GM12873 (cell line): ENCODE measurements at regions not wholly inside any gene's neighbourhood (a gene's known extent, or its start where the extent isn't known, plus 50 kb on each side); places are given as distances from the start of the nearest gene placed in this dataset.

Experiments used
- CTCF ChIP-seq: IDR thresholded peaks from 2 replicates; pipeline ENCODE4 v1.5.1; 2012; ENCODE audit warnings: low read depth, mild to moderate bottlenecking, moderate library complexity, low read length, control low read depth; ENCODE audit not compliant: insufficient read depth; ENCODE audit errors: missing control alignments

DNA sequence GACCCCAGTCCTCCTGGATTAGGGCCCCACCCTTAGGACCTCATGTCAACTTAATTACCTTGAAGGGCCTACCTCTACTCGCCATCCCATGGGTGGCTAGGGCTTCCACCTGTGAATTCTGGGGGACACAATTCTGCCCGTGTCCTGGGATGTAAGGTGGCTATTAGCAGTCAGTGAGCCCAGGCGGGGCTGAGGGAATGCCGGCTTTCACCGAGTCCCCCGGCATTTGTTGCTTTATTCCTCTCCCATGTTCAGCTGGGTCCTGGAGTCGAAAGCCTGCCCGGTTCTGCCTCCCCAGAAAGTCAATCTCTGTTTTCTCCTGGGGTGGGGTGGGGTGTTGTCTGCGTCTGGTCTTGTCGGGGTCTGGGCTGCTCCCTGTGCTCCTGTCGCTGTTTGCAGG lies 125.6 kb downstream of the GLRX3 start:
- no peak for TF ChIP-seq CTCF

DNA sequence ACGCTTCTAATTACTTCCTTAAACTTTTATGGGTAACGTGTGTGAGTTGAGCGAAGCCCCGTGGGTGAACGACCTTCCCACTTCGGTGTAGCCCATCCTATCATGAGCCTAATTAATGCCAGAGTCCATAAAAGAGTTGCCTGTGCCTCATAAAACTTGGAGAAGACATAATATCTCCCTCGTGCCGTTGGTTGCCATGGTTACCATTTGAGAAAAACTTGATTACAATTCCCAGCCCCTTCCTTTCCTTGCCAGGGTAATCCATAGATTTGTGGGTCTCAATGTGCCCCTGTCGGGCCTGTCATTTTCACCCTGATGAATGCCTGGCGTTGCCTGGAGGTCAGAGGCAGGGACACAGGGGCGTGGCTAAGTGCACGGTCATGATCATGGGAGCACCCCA lies 127.1 kb downstream of the GLRX3 start:
- TF ChIP-seq CTCF, result no peak

- no peak for TF ChIP-seq CTCF
These were observed 129.4 kb downstream of the GLRX3 start for GRCh38 chr10:130265542-130265941.

- no peak for TF ChIP-seq CTCF
These were observed 146.5 kb downstream of the GLRX3 start for GRCh38 chr10:130282492-130283218.

- no peak for TF ChIP-seq CTCF
These were observed 147.0 kb downstream of the GLRX3 start for GRCh38 chr10:130283219-130283545.

DNA sequence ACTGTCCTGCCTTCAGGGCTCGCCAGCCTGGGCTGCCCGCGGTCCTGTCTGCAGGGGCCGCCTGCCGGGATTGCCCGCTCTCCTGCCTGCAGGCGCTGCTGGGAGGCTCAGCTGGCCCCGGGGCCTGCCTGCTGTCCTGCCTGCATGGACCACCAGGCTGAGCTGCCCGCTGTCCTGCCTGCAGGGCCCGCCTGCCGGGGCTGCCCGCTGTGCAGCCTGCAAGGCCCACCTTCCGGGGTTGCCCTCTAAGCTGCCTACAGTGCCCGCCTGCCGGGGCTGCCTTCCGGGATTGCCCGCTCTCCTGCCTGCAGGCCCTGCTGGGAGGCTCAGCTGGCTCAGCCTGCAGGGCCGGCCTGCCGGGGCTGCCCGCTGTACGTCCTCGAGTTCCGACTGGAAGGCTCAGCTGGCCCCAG lies 164.4 kb downstream of the GLRX3 start:
- TF ChIP-seq CTCF, result no peak

DNA sequence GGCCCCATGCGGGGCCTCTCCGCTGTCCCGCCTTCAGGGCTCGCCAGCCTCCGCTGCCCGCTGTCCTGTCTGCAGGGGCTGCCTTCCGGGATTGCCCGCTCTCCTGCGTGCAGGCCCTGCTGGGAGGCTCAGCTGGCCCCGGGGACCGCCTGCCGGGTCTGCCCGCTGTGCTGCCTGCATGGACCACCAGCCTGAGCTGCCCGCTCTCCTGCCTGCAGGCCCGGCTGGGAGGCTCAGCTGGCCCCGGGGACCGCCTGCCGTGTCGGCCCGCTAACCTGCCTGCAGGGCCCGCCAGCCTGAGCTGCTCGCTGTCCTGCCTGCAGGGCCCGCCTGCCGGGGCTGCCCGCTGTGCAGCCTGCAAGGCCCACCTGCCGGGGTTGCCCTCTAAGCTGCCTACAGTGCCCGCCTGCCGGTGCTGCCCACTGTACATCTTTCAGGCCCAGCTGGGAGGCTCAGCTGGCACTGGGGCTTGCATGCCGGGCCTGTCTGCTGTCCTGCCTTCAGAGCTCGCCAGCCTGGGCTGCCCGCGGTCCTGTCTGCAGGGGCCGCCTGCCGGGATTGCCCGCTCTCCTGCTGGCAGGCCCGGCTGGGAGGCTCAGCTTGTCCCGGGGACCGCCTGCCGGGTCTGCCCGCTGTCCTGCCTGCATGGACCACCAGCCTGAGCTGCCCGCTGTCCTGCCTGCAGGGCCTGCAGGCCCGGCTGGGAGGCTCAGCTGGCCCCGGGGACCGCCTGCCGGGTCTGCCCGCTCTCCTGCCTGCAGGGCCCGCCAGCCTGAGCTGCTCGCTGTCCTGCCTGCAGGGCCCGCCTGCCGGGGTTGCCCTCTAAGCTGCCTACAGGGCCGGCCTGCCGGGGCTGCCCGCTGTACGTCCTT lies 165.1 kb downstream of the GLRX3 start:
- TF ChIP-seq CTCF, result no peak
